ENCODE measurements at regions not wholly inside any gene's neighbourhood (a gene's known extent, or its start where the extent isn't known, plus 50 kb on each side); places are given as distances from the start of the nearest gene placed in this dataset.

- intact Hi-C loops (cut with DNase I): no loop called here
- no peak for DNase-seq (ENCODE audit: low spot score)
These were observed 492.1 kb downstream of the PCDH10 start for GRCh38 chr4:133641191-133641590.

- intact Hi-C loops (cut with DNase I): no loop called here
- no peak for DNase-seq (ENCODE audit: low spot score)
These were observed 489.7 kb downstream of the PCDH10 start for GRCh38 chr4:133638751-133639150.

GRCh38 chr4:133637161-133637560 is 488.1 kb downstream of the PCDH10 start:
- DNase-seq (ENCODE audit: low spot score): no peak
- intact Hi-C loops (cut with DNase I): no loop called here

DNA sequence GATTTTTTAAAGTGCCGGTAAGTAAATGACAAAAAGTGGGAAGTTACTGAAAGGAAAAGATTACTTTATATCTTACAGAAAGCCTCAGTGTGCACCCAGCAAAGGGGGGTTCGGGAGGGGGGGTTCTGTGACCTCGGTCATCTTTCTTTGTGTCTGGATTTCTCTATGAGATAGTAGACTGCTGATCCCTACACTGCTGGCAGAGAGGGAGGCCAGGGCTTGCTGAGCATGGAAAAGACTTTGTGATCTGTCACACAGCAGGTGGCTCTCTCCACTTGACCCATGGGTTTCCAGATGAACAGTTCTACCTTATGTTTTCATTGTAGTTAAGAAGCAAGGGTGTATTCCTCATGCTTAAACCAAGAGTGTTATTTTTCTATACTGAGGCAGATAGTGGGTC is 475.6 kb downstream of the PCDH10 start:
- DNase-seq (ENCODE audit: low spot score): no peak
- intact Hi-C loops (cut with DNase I): no loop called here

GRCh38 chr4:133623847-133624246 is 474.8 kb downstream of the PCDH10 start:
- intact Hi-C loops (cut with DNase I): no loop called here
- DNase-seq (ENCODE audit: low spot score): no peak

DNA sequence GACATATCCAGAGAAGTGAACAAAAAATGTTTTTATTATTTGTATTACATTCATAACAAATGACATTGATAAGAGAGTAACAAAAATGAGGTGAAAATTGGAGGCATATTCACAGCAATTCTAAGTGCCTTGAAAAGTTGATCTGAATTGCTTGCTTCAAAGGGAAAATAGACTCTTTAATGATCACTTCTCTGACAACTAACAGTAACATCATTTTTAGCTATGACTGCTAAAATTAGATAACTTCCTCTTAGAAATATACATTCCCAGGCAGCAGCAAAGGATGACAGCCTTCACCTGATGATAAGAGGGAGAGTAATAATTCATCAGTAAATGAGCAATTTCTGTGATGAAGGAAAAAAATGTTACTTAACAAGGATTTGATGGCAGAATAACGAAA is 472.5 kb downstream of the PCDH10 start:
- intact Hi-C loops (cut with DNase I): no loop called here
- DNase-seq (ENCODE audit: low spot score): no peak

DNA sequence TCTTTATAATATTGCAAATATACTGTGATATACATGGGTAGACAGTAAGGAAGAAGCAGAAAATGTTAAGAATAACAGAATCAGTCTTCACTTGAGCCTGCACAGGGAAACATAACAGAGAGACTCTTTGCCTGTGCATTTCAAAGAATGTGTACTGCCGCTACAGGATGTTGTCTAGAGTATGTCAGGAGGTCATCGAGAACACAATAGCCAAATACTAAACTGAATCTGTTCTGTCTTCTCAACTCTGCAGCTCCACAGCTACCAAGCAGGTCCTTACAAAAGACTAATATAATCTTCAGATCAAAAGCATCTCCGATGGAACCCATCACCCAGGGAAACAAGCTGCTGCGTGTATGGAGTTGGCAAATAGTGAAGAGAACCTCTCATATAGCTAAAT is 471.5 kb downstream of the PCDH10 start:
- no peak for DNase-seq (ENCODE audit: low spot score)
- intact Hi-C loops (cut with DNase I): no loop called here

GRCh38 chr4:133618963-133619362 is 469.9 kb downstream of the PCDH10 start:
- intact Hi-C loops (cut with DNase I): no loop called here
- no peak for DNase-seq (ENCODE audit: low spot score)

- DNase-seq (ENCODE audit: low spot score): no peak
- intact Hi-C loops (cut with DNase I): no loop called here
These were observed 450.9 kb downstream of the PCDH10 start for GRCh38 chr4:133600008-133600407.

DNA sequence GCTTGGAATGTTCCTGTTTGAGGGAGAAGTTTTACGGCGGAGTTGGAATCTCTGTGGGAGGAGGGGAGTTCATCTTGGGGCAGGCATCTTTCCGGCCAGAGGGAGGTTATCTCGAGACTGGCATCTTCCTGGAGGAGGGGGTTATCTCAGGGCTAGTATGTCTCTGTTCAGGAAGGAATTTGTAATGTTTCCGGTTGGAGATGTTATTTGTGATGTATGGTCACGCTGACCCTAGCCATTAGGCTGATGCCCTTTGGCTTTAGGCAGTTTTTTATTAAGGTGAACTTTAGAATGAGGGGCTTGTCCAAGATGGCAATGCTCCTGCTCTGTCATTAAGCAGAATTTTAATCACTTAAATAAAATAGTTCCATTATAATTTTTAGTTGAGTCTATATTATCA is 449.7 kb downstream of the PCDH10 start:
- intact Hi-C loops (cut with DNase I): no loop called here
- no peak for DNase-seq (ENCODE audit: low spot score)

- intact Hi-C loops (cut with DNase I): no loop called here
- DNase-seq (ENCODE audit: low spot score): no peak
These were observed 448.2 kb downstream of the PCDH10 start for GRCh38 chr4:133597251-133597650.

DNA sequence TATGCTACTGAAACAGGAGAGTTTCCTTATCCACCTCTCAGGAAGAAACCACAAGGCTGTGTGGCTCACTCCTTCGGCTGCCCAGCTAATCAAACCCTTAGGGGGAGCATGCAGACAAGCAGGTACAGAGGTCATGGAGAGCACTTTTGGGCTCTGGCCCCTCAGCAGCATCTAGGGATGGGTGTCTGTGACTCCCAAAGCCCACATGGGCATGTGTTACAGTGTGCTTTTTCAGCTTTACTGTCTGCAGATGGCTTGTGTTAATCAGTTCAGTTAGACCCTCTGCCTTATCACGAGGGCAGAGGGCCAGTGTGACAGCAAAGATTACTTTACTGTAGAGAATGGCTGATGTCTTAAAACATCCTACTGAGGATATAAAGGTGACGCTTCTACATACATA is 447.4 kb downstream of the PCDH10 start:
- intact Hi-C loops (cut with DNase I): no loop called here

GRCh38 chr4:133594390-133595207 is 445.5 kb downstream of the PCDH10 start:
- DNase-seq (ENCODE audit: low spot score): no peak
- intact Hi-C loops (cut with DNase I): no loop called here

More for the DNA sequence above, 447.4 kb downstream of the PCDH10 start:
- no peak for DNase-seq (ENCODE audit: low spot score)

DNA sequence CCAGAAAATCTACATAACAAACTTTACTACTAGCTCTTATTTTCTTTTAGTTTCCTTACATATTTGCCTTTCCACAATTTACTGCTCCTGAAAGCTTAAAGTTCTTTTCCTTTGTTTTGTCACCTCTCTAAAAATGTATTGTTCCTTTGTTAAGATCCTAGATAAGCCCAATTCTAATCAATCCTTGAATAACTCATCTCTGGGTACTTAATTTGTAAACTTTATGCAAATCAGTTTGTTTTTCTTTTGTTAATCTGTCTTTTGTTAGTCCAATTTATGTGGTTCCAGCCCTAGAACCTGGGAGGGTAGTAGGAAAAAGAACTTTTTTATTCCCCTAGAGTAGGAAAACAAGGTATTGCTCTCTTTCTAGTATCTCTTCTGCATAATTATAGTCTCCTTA is 444.7 kb downstream of the PCDH10 start:
- DNase-seq (ENCODE audit: low spot score): no peak
- intact Hi-C loops (cut with DNase I): no loop called here

- DNase-seq (ENCODE audit: low spot score): no peak
- intact Hi-C loops (cut with DNase I): no loop called here
These were observed 443.5 kb downstream of the PCDH10 start for GRCh38 chr4:133592591-133592990.

GRCh38 chr4:133592106-133592505 is 443.0 kb downstream of the PCDH10 start:
- DNase-seq (ENCODE audit: low spot score): no peak
- intact Hi-C loops (cut with DNase I): no loop called here

- intact Hi-C loops (cut with DNase I): no loop called here
- no peak for DNase-seq (ENCODE audit: low spot score)
These were observed 439.2 kb downstream of the PCDH10 start for GRCh38 chr4:133588306-133588705.

DNA sequence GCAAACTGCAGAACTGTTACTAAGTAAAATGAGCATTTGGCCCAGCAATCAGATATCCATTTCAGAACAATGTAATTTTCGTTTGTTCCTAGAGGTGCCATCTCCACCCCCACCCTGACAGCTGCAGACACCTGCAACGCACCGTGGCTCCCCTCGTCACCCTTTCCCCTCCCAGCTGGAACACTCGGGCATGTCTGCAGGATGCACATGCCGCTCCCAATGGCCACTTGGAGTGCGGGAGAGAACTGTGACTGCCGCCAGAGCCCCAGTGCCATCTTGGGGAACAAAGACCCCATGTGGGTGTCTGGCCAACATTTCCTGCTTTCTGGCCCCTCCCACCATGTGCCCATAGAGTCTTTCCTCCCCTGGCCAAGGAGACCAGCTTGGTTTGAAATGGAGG is 436.2 kb downstream of the PCDH10 start:
- intact Hi-C loops (cut with DNase I): no loop called here
- DNase-seq (ENCODE audit: low spot score): no peak

DNA sequence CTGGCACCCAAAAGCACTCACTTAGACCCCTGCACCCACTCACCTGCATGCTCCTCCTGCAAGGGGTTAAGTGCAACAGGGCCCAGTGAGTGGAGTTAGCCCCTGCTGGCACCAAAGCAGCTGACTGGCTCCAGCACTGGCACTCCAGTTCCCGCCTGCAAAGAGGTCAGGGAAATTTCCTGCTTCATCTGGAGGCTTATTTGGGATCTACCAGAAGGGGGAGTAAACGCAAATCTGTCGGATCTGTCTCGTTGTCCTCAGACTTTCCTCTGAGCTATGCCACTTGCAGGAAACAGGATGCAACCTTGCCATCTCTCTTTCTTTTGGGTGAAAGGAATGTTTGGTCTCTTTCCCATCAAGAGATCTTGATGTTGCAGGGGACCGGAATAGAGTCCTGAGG is 435.6 kb downstream of the PCDH10 start:
- intact Hi-C loops (cut with DNase I): no loop called here
- DNase-seq (ENCODE audit: low spot score): no peak

GRCh38 chr4:133581996-133582619 is 433.0 kb downstream of the PCDH10 start:
- no peak for DNase-seq (ENCODE audit: low spot score)
- intact Hi-C loops (cut with DNase I): no loop called here

DNA sequence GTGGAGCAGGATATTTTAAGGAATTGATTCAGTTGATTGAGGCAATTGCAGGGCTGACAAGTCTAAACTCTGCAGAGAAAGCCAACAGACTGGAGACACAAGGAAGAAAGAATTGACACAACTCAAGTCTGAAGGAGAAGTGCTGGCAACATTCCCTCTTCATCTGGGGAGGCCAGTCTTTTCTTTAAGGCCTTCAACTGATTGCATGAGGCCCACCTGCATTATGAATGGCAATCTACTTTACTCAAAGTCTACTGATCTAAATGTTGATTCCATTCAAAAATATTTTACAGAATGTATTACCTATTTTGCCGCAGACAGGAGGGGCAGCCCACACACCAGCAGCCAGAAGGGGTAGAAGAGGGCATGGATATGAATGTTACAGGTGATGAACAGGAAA is 425.2 kb downstream of the PCDH10 start:
- no peak for DNase-seq (ENCODE audit: low spot score)

More for the DNA sequence above, 425.2 kb downstream of the PCDH10 start:
- intact Hi-C loops (cut with DNase I): no loop called here

All from posterior vena cava (tissue), 2 donors.